ENCODE measurements at regions not wholly inside any gene's neighbourhood (a gene's known extent, or its start where the extent isn't known, plus 50 kb on each side); places are given as distances from the start of the nearest gene placed in this dataset.

DNA sequence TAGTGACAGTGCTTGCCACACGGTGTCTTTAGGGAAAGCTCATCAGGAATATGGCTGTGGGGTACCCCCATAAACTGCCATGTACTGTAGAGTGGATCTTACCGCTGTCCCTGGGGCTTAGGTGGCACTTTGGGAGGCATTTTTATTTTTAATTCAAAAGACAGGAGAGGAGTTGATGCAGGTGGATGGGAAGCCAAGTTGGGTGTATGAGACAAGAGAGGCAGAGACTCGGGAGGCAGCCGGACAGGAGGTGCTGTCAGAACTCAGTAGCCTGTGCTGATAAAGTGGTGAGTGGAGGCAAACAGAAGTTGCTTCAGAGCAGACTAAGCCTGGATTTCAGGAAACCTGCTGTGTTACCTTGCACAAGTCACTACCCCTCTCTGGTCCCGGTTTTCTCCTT is 185.9 kb downstream of the TMEM132E start:
- H3K4me2 ChIP-seq = no peak overlapping the region
- no peak overlapping the region for H3K4me3 ChIP-seq
- H3K9me3 Mint-ChIP-seq = no peaks in the 10 kb centered on the region; the same call in 2 of the 3 replicates
- H3K27ac ChIP-seq (ENCODE audit: low read depth) = no peak overlapping the region
- no peak overlapping the region for H2AFZ ChIP-seq
- H4K20me1 ChIP-seq (replicated peaks; ENCODE audit: insufficient read depth) = no peaks in the 10 kb centered on the region
- H3F3A ChIP-seq (replicated peaks; ENCODE audit: low read depth) = no peaks in the 10 kb centered on the region
- ATAC-seq = no peak
- TF ChIP-seq CREB1 (CRISPR knock-in tag; IDR thresholded peaks at IDR 0.05; ENCODE audit: low read depth) (no peak), POLR2AphosphoS5 (IDR thresholded peaks at IDR 0.05; ENCODE audit: low read depth) (no peak), EZH2 (IDR thresholded peaks at IDR 0.05; ENCODE audit: low read depth, unreplicated experiment) (no peak), REST (IDR thresholded peaks at IDR 0.05; ENCODE audit: unreplicated experiment) (no peak)
- no peaks in the 10 kb centered on the region for H3K36me3 Mint-ChIP-seq (ENCODE audit: low read depth)
- H3K36me3 ChIP-seq (ENCODE audit: insufficient read depth) = no peaks in the 10 kb centered on the region
- H3K9me2 ChIP-seq (ENCODE audit: insufficient read depth) = 0 out of 2 replicates have a peak, but pooled peaks cover 4% of the 10 kb centered on the region
- peaks cover 4% of the 10 kb centered on the region for H3K27me3 Mint-ChIP-seq (ENCODE audit: insufficient read depth, low read depth, poor library complexity)
- no peak for DNase-seq (ENCODE audit: low spot score)
- peaks cover 16% of the 10 kb centered on the region for H3K4me1 Mint-ChIP-seq
- no peak overlapping the region for H3K4me3 Mint-ChIP-seq
- no peaks in the 10 kb centered on the region for H3K27me3 ChIP-seq (ENCODE audit: insufficient read depth)
- H3K79me2 ChIP-seq (replicated peaks; ENCODE audit: insufficient read depth) = no peaks in the 10 kb centered on the region
- H3K27ac Mint-ChIP-seq = no peak overlapping the region
- no peaks in the 10 kb centered on the region for H3K4me1 ChIP-seq (ENCODE audit: insufficient read depth)

GRCh38 chr17:34764716-34765115 is 185.3 kb downstream of the TMEM132E start:
- no peaks in the 10 kb centered on the region for H3K79me2 ChIP-seq (replicated peaks; ENCODE audit: insufficient read depth)
- no peaks in the 10 kb centered on the region for H3K27me3 ChIP-seq (ENCODE audit: insufficient read depth)
- 0 out of 2 replicates have a peak, but pooled peaks cover 4% of the 10 kb centered on the region for H3K9me2 ChIP-seq (ENCODE audit: insufficient read depth)
- H2AFZ ChIP-seq = no peak overlapping the region
- H3K27ac Mint-ChIP-seq = no peak overlapping the region
- no peak overlapping the region for H3K27ac ChIP-seq (ENCODE audit: low read depth)
- H3K36me3 ChIP-seq (ENCODE audit: insufficient read depth) = no peaks in the 10 kb centered on the region
- no peaks in the 10 kb centered on the region for H3F3A ChIP-seq (replicated peaks; ENCODE audit: low read depth)
- peak; percentile 80 for ATAC-seq
- no peak overlapping the region for H3K4me2 ChIP-seq
- TF ChIP-seq ZNF114 (CRISPR knock-in tag; IDR thresholded peaks at IDR 0.05) (no peak), ZNF462 (CRISPR knock-in tag; IDR thresholded peaks at IDR 0.05) (no peak)
- H3K4me1 ChIP-seq (ENCODE audit: insufficient read depth) = no peaks in the 10 kb centered on the region
- peaks cover 4% of the 10 kb centered on the region for H3K27me3 Mint-ChIP-seq (ENCODE audit: insufficient read depth, low read depth, poor library complexity)
- no peaks in the 10 kb centered on the region for H4K20me1 ChIP-seq (replicated peaks; ENCODE audit: insufficient read depth)
- peaks cover 16% of the 10 kb centered on the region for H3K4me1 Mint-ChIP-seq
- H3K4me3 Mint-ChIP-seq = no peak overlapping the region
- H3K36me3 Mint-ChIP-seq (ENCODE audit: low read depth) = no peaks in the 10 kb centered on the region
- H3K9me3 Mint-ChIP-seq = no peaks in the 10 kb centered on the region; the same call in 2 of the 3 replicates
- no peak overlapping the region for H3K4me3 ChIP-seq
- peak; percentile 53 for DNase-seq (ENCODE audit: low spot score)
